H1 (cell line): ENCODE measurements at regions not wholly inside any gene's neighbourhood (a gene's known extent, or its start where the extent isn't known, plus 50 kb on each side); places are given as distances from the start of the nearest gene placed in this dataset.
A peak's percentile ranks its signal among the peaks of the same experiment; 100 is the strongest.

Experiments used
- CTCF ChIA-PET: fragments of 300-600 bp; sonication (Branson Sonifier 250); formaldehyde crosslinking; loops from one replicate; lab custom pipeline; 2021; ENCODE audit not compliant: partially characterized antibody; lab: Charles Lee
- POLR2A ChIA-PET: fragments of 300-600 bp; sonication (Branson Sonifier 250); formaldehyde crosslinking; loops from one replicate; lab custom pipeline; 2021; ENCODE audit warnings: inconsistent platforms; ENCODE audit not compliant: partially characterized antibody; lab: Charles Lee
- DNase-seq, 2 experiments: peaks; one replicate each; pipeline versions ENCODE4 v3.0.0 to v3.0.0-alpha.2; 2010 to 2022; ENCODE audit warnings: low spot score in 2 of 2, low read depth in 1 of 2, mixed read lengths in 1 of 2
- FAIRE-seq: peaks from 2 replicates; lab custom pipeline; 2011; peaks lifted over from hg19 to GRCh38; lab: Jason Lieb, UNC
- H2AFZ ChIP-seq: 2 replicates; pipeline ENCODE4 v1.8.1; 2012; ENCODE audit warnings: low read length, inconsistent platforms
- H2AK5ac ChIP-seq: 2 replicates; pipeline ENCODE4 v1.6.1; 2013; ENCODE audit warnings: low read depth, low read length
- H2BK120ac ChIP-seq: replicated peaks from 2 replicates; pipeline ENCODE3; 2013; ENCODE audit warnings: low read depth, low read length, inconsistent platforms
- H2BK12ac ChIP-seq: 2 replicates; pipeline ENCODE4 v1.6.1; 2013; ENCODE audit warnings: low read depth, low read length
- H2BK15ac ChIP-seq: 2 replicates; pipeline ENCODE4 v1.6.1; 2013; ENCODE audit warnings: low read length
- H2BK20ac ChIP-seq: 2 replicates; pipeline ENCODE4 v1.6.1; 2013; ENCODE audit warnings: low read length
- H2BK5ac ChIP-seq: 2 replicates; pipeline ENCODE4 v1.6.1; 2013; ENCODE audit warnings: low read depth, low read length
- H3K14ac ChIP-seq: 2 replicates; pipeline ENCODE4 v1.6.1; 2013; ENCODE audit warnings: inconsistent platforms; ENCODE audit not compliant: insufficient read length
- H3K18ac ChIP-seq: 2 replicates; pipeline ENCODE4 v1.6.1; 2013; ENCODE audit warnings: low read length; ENCODE audit errors: extremely low read depth
- H3K23ac ChIP-seq: 2 replicates; pipeline ENCODE4 v1.6.1; 2013; ENCODE audit warnings: inconsistent platforms; ENCODE audit not compliant: insufficient read length
- H3K23me2 ChIP-seq: 2 replicates; pipeline ENCODE4 v1.6.1; 2013; ENCODE audit warnings: low read depth, low read length
- H3K27ac ChIP-seq: 2 replicates; pipeline ENCODE4 v1.6.1; 2011; ENCODE audit warnings: low read depth, low read length, inconsistent platforms
- H3K27me3 ChIP-seq, 4 experiments: replicated peaks in 1 of 4; 1 replicate in 1 of 4; 2 replicates in 3 of 4; pipeline versions ENCODE4 v1.6.1 to v1.8.1; 2011 to 2013; ENCODE audit warnings: low read length in 3 of 4, mild to moderate bottlenecking in 3 of 4, inconsistent platforms in 2 of 4, mixed read lengths in 2 of 4, moderate library complexity in 1 of 4; ENCODE audit not compliant: control insufficient read depth in 3 of 4, insufficient read depth in 3 of 4; ENCODE audit errors: extremely low read depth in 1 of 4
- H3K36me3 ChIP-seq, 4 experiments: 2 replicates each; pipeline versions ENCODE4 v1.6.1 to v1.8.1; 2011 to 2013; ENCODE audit warnings: mild to moderate bottlenecking in 4 of 4, low read length in 3 of 4, moderate library complexity in 2 of 4, control low read depth in 1 of 4, inconsistent platforms in 1 of 4; ENCODE audit not compliant: insufficient read depth in 4 of 4, control insufficient read depth in 2 of 4
- H3K4ac ChIP-seq: replicated peaks from 2 replicates; pipeline ENCODE3; 2013; ENCODE audit warnings: low read length, low read depth, mixed read lengths, inconsistent platforms; ENCODE audit not compliant: insufficient read length
- H3K4me1 ChIP-seq, 4 experiments: replicated peaks in 1 of 4; 1 replicate in 1 of 4; 2 replicates in 3 of 4; pipeline versions ENCODE4 v1.6.1 to v1.8.1; 2011 to 2013; ENCODE audit warnings: low read length in 3 of 4, inconsistent platforms in 2 of 4, mixed read lengths in 1 of 4; ENCODE audit not compliant: insufficient read depth in 4 of 4, control insufficient read depth in 3 of 4
- H3K4me2 ChIP-seq, 2 experiments: 2 replicates each; pipeline versions ENCODE4 v1.6.1 to v1.8.1; 2011 to 2013; ENCODE audit warnings: low read depth in 2 of 2, low read length in 2 of 2, control low read depth in 1 of 2, inconsistent platforms in 1 of 2, mild to moderate bottlenecking in 1 of 2; ENCODE audit not compliant: insufficient read depth in 1 of 2
- H3K4me3 ChIP-seq, 4 experiments: fragments of 200-600, 300-600 bp in 1 of 4; sonication (generic), shearing (Covaris generic), sonication (Bioruptor Twin) in 1 of 4; 2 replicates each; pipeline versions ENCODE4 v1.5.1 to v1.8.1; 2011 to 2016; ENCODE audit warnings: low read length in 4 of 4, low read depth in 3 of 4, control low read depth in 2 of 4, inconsistent platforms in 2 of 4, mild to moderate bottlenecking in 2 of 4, mixed read lengths in 1 of 4, moderate library complexity in 1 of 4; ENCODE audit not compliant: insufficient read depth in 2 of 4; ENCODE audit errors: extremely low read depth in 1 of 4
- H3K56ac ChIP-seq: replicated peaks from 2 replicates; pipeline ENCODE3; 2013; ENCODE audit warnings: low read depth, mild to moderate bottlenecking, mixed read lengths, low read length, inconsistent platforms; ENCODE audit not compliant: insufficient read length
- H3K79me1 ChIP-seq: 2 replicates; pipeline ENCODE4 v1.6.1; 2013; ENCODE audit warnings: low read depth, low read length, control low read depth
- H3K79me2 ChIP-seq, 2 experiments: 2 replicates each; pipeline versions ENCODE4 v1.6.1 to v1.8.1; 2012 to 2013; ENCODE audit warnings: low read length in 2 of 2, mild to moderate bottlenecking in 2 of 2, inconsistent platforms in 1 of 2; ENCODE audit not compliant: insufficient read depth in 2 of 2, control insufficient read depth in 1 of 2
- H3K9ac ChIP-seq, 4 experiments: replicated peaks in 1 of 4; 1 replicate in 1 of 4; 2 replicates in 3 of 4; pipeline versions ENCODE4 v1.6.1 to v1.8.1; 2011 to 2013; ENCODE audit warnings: low read depth in 3 of 4, low read length in 3 of 4, control low read depth in 2 of 4, mild to moderate bottlenecking in 2 of 4, moderate library complexity in 2 of 4, inconsistent platforms in 1 of 4; ENCODE audit errors: extremely low read depth in 1 of 4
- H3K9me3 ChIP-seq, 2 experiments: 2 replicates each; pipeline versions ENCODE4 v1.6.1 to v1.8.1; 2012 to 2013; ENCODE audit warnings: mild to moderate bottlenecking in 2 of 2, moderate library complexity in 2 of 2, control low read depth in 1 of 2, inconsistent platforms in 1 of 2, low read depth in 1 of 2, low read length in 1 of 2, mixed read lengths in 1 of 2; ENCODE audit not compliant: insufficient read depth in 2 of 2
- H4K20me1 ChIP-seq, 2 experiments: replicated peaks in 1 of 2; 2 replicates each; pipeline versions ENCODE3 to v1.8.1; 2011 to 2013; ENCODE audit warnings: inconsistent platforms in 2 of 2, low read length in 2 of 2, mild to moderate bottlenecking in 1 of 2; ENCODE audit not compliant: insufficient read depth in 2 of 2, control insufficient read depth in 1 of 2
- H4K5ac ChIP-seq: 2 replicates; pipeline ENCODE4 v1.6.1; 2013; ENCODE audit warnings: low read length, low read depth, mixed read lengths, inconsistent platforms; ENCODE audit not compliant: insufficient read length
- H4K8ac ChIP-seq: 2 replicates; pipeline ENCODE4 v1.8.0; 2013; ENCODE audit warnings: mild to moderate bottlenecking, moderate library complexity, low read length, inconsistent platforms; ENCODE audit not compliant: insufficient read depth; ENCODE audit errors: extremely low read depth
- H4K91ac ChIP-seq: replicated peaks from 2 replicates; pipeline ENCODE3; 2013; ENCODE audit warnings: low read length, mixed read lengths, inconsistent platforms; ENCODE audit not compliant: insufficient read length
- KDM1A ChIP-seq: fragments of 200-600, 300-600 bp; sonication (generic); IDR thresholded peaks from 2 replicates; pipeline ENCODE4 v1.7.1; 2016; ENCODE audit warnings: mild to moderate bottlenecking, low read length, borderline replicate concordance
- WGBS, 2 experiments: shearing (Covaris generic) in 1 of 2; methylation state at CpG; one replicate each; pipeline versions ENCODE4 v1.1.6 to v1.1.7; 2013 to 2015; ENCODE audit warnings: low lambda C conversion rate in 2 of 2, mixed read lengths in 2 of 2, inconsistent platforms in 1 of 2, low coverage in 1 of 2, missing lambda C conversion rate in 1 of 2; ENCODE audit not compliant: insufficient replicate concordance in 2 of 2, insufficient coverage in 1 of 2, insufficient read length in 1 of 2; ENCODE audit errors: extremely low coverage in 1 of 2, missing lambda C conversion rate in 1 of 2; 5-methylcytosine and 5-hydroxymethylcytosine counted together

DNA sequence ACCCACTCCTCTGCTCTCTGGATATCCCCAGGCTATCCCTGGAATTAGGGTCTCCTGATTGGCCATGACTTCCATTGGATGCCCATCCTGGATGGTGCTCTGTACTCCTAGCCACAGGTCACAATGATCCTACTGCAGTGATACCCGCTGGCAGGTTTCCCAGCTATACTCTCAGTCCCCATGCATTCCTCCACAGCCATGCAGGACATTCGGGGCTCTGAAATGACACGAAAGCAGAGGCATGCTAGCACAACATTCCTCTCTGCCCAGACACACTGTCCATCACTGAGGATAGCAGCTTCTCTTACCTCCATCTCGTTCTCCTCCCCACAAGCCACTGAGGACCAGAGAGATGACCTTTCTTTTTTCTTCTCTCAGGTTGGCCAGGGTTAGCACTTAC, 51.7 kb upstream of the SPATS2L start:
- H3K56ac ChIP-seq: no peak overlapping the region
- no peak for TF ChIP-seq KDM1A
- TF ChIP-seq, all 59 proteins: peak for 0
- Histone ChIP-seq H2AK5ac (no peak overlapping the region), H4K5ac (no peak overlapping the region), H3K27ac (no peak overlapping the region), H4K91ac (no peak overlapping the region), H2BK15ac (peak overlapping the region; percentile 21; the same call in 1 of the 2 replicates), H3K4me1 (peaks cover 0 to 5% (median 2%) of the 10 kb centered on the region in 4 experiments; a peak in 3 of 7 replicates), H2AFZ (no peak overlapping the region), H3K4me3 (no peak overlapping the region), H2BK12ac (no peak overlapping the region; the same call in 1 of the 2 replicates), H3K23ac (no peak overlapping the region), H3K4me2 (no peak overlapping the region), H3K4ac (no peak overlapping the region), H3K9me3 (no peaks in the 10 kb centered on the region), H4K20me1 (no peaks in the 10 kb centered on the region), H3K79me1 (no peaks in the 10 kb centered on the region), H3K18ac (no peak overlapping the region), H3K36me3 (no peaks in the 10 kb centered on the region), H2BK20ac (no peak overlapping the region; the same call in 1 of the 2 replicates), H3K27me3 (no peaks in the 10 kb centered on the region), H3K23me2 (no peaks in the 10 kb centered on the region; the same call in 1 of the 2 replicates), H2BK120ac (no peak overlapping the region), H3K14ac (no peak overlapping the region), H3K9ac (no peak overlapping the region), H4K8ac (no peak overlapping the region), H2BK5ac (no peak overlapping the region), H3K79me2 (no peaks in the 10 kb centered on the region)
- no peak for FAIRE-seq
- no peak for DNase-seq
- WGBS, 2 experiments: 89% methylated on average over 4 of the region's 4 CpGs; no CpG with 5 or more reads in 1 of the 2 experiments
- POLR2A ChIA-PET: no interaction called here
- CTCF ChIA-PET: interaction anchor here (1.1 to 1.4 kb wide), 3 partner anchors 14 to 281 kb away, joined by 3 to 4 read pairs (median 4); no protein-coding TSS in a partner anchor
